GM21529 (cell line): ENCODE measurements at regions not wholly inside any gene's neighbourhood (a gene's known extent, or its start where the extent isn't known, plus 50 kb on each side); places are given as distances from the start of the nearest gene placed in this dataset.
"Not testable (repeated sequence)": the region's sequence is repeated elsewhere in the genome, so short reads cannot be mapped to it uniquely, and the experiment has no call there.

ENCODE experiments used
- ATAC-seq: cut with Tn5 transposase; IDR thresholded peaks from one replicate; pipeline ENCODE4 v1.9.1; 2021; ENCODE audit not compliant: unreplicated experiment

- no peak for ATAC-seq
Measured at GRCh38 chr7:9680713-9681112, 1247.3 kb downstream of the NXPH1 start.

GRCh38 chr7:9681284-9681683 is 1247.9 kb downstream of the NXPH1 start:
- ATAC-seq: no peak

GRCh38 chr7:9691286-9691685 is 1257.9 kb downstream of the NXPH1 start:
- no peak for ATAC-seq

- no peak for ATAC-seq
Measured at GRCh38 chr7:9698375-9698774, 1265.0 kb downstream of the NXPH1 start.

GRCh38 chr7:9709216-9709615 is 1264.5 kb upstream of the PHF14 start:
- no peak for ATAC-seq

GRCh38 chr7:9711259-9711918 is 1262.3 kb upstream of the PHF14 start:
- no peak for ATAC-seq

- ATAC-seq: no peak
Measured at GRCh38 chr7:9718071-9718661, 1255.5 kb upstream of the PHF14 start.

GRCh38 chr7:9719303-9719702 is 1254.4 kb upstream of the PHF14 start:
- no peak for ATAC-seq

GRCh38 chr7:9719721-9720120 is 1254.0 kb upstream of the PHF14 start:
- ATAC-seq: no peak

GRCh38 chr7:9725940-9726663 is 1247.6 kb upstream of the PHF14 start:
- not testable (repeated sequence) for ATAC-seq

- ATAC-seq: not testable (repeated sequence)
Measured at GRCh38 chr7:9726811-9727210, 1246.9 kb upstream of the PHF14 start.

GRCh38 chr7:9727467-9727869 is 1246.2 kb upstream of the PHF14 start:
- ATAC-seq: not testable (repeated sequence)

- not testable (repeated sequence) for ATAC-seq
Measured at GRCh38 chr7:9728014-9728657, 1245.5 kb upstream of the PHF14 start.

GRCh38 chr7:9752033-9752432 is 1221.6 kb upstream of the PHF14 start:
- ATAC-seq: no peak

- ATAC-seq: no peak
Measured at GRCh38 chr7:9761224-9761623, 1212.4 kb upstream of the PHF14 start.

GRCh38 chr7:9776900-9777299 is 1196.8 kb upstream of the PHF14 start:
- no peak for ATAC-seq

GRCh38 chr7:9778367-9778766 is 1195.3 kb upstream of the PHF14 start:
- no peak for ATAC-seq

- no peak for ATAC-seq
Measured at GRCh38 chr7:9781710-9782109, 1192.0 kb upstream of the PHF14 start.

- ATAC-seq: no peak
Measured at GRCh38 chr7:9782275-9782674, 1191.4 kb upstream of the PHF14 start.

GRCh38 chr7:9785211-9785610 is 1188.5 kb upstream of the PHF14 start:
- ATAC-seq: no peak

GRCh38 chr7:9796241-9796640 is 1177.4 kb upstream of the PHF14 start:
- ATAC-seq: no peak
